NCI-H510A (cell line): ENCODE measurements at regions not wholly inside any gene's neighbourhood (a gene's known extent, or its start where the extent isn't known, plus 50 kb on each side); places are given as distances from the start of the nearest gene placed in this dataset.
"Not testable (repeated sequence)": the region's sequence is repeated elsewhere in the genome, so short reads cannot be mapped to it uniquely, and the experiment has no call there.

ENCODE experiments used
- DNase-seq: peaks from one replicate; lab custom pipeline; 2025; lab: John Stamatoyannopoulos, UW

DNA sequence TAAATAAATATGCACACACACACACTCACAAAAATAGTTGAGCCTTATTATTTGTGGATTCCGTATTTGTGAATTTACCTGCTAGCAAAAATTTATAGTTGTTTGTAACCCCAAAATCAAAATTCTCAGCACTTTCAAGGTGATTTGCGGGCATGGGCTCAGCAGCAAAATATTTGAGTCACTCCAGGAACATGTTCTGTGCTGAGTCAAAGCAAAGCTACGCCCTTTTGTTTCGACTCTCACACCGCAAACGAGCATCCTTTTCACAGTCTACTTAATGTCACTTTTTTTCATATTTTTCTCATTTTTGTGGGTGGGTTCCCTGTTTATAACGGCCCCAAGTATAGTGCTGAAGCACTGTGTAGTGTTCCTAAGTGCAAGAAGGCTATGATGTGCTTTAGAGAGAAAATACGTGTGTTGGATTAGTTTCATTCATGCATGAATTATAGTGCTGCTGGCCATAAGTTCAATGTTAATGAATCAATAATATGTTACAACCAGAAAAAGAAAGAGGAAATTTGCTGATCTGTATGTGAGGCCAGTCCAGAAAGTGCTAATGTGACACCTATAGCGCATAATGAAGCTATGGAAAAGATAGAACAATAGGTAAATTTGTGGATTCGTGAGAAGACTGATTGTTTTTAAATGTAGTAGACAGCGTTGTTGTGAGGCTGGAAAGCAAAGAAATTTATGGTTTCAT, 723.2 kb upstream of the AGA start:
- DNase-seq = no peak

DNA sequence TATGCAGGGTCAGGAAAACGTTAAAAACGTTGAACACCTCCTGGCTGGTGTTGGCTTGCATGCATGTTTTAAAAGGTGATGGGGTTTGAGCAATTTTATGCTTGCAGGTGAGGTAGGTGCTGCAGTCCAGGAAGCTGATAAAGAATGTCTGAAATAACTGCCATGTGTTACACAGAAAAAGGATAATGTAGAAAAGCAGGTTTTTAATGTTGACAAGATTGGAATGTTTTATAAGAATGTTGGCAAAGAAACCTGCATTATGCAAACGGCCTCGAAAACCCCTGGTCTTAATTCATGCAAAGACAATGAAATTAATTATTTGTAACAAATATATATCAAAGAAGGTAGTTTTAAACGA, 723.7 kb upstream of the AGA start:
- DNase-seq = no peak

DNA sequence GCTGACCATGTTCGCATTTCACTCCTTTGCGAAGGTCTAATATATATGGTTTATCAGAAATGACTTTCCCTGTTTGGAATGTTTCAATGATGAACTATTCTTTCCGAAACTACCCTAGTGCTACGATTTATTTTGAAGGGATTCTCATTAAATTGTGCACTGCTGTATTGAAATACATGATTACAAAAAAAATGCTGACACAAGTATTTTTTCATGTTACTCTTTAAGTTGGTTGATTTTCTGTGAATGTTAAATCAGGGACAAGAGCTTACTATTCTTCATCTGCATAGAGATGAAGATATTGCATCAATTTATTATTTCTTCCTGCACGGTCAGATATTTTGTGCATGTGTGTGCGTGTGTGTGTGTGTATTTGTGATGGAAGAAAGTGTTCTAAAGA, 731.5 kb upstream of the AGA start:
- DNase-seq = no peak

DNA sequence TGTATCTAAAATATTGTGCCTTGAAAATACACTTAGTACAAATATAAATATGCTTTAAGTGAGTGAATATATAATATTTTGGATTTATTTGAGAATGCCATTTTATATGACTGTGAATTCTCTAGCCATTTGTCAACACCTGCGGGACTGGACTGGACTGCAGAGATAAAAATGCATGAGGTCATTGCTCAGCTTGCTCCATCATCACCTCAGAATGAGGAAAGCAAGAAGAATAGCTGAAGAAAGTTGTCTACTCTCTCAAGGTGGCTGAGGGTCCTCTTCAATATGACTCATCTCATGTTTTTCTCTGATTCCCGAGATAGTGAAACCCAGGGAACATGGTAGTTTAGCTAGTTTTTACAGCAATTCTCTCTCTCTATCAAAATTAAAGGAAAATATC, 732.5 kb upstream of the AGA start:
- no peak for DNase-seq

DNA sequence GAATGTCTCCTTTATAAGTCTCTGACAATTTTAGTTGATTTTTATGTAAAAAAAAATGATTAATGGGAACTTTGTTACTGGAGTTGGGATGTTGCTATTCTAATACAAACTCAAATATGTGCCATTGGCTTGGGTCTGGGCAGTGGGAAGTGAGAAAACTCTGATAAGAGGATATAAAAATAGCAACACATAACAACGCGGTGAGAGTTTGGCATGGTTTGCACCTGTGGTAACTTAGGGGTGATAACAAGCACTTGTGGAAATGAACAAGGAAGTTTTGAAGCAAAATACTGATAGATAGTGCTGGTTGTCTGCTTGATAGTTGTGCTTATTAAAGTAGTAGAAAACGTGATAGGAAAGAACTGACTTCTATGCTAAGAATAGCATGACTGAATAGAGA, 743.3 kb upstream of the AGA start:
- DNase-seq = no peak

DNA sequence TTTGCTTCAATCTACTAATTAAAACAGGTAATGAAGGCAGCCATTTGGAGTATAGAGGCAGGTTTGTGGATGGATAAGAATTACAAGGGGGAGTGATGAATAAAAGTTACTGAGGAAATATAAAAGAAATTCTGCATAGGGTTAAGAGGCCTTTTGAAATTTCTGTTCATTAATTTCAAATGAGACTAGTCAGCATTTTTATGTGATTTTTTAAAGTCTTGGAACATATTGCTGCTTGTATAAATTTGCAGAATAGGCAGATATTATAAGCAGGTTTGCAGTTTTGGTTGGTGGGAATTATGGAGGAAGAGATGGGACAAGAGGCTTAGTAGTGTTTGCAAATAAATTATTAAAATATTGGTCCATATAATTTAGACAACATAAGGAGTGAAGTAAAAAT, 750.4 kb upstream of the AGA start:
- DNase-seq = no peak

DNA sequence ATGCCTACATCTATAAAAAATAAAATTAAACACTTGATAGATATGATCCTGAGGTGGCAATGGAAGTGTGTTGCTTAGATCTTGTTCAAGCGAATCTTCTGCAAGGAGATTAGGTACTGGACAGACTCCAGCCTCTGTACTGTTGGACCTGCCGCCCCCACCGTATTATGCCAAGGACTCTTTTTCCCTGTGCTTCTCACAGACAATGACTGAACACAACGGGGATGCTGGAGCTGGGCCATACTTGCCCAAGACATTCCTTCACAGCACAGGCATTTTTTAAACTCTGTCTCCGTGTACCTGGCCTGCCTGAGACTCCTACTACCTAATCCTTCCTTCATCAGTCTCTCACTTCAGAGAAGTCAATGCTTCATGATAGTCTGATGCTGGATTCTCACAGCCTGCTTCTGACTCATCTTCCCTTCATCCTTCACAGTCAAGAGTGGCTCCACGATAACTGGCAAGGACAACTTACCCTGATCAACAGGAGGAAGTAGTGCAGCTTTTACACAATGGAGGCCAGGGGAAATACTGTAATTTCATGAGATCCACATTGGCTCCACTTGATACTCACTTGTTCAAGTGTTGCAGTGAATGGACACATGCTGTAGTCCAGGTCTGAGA, 754.6 kb upstream of the AGA start:
- no peak for DNase-seq

DNA sequence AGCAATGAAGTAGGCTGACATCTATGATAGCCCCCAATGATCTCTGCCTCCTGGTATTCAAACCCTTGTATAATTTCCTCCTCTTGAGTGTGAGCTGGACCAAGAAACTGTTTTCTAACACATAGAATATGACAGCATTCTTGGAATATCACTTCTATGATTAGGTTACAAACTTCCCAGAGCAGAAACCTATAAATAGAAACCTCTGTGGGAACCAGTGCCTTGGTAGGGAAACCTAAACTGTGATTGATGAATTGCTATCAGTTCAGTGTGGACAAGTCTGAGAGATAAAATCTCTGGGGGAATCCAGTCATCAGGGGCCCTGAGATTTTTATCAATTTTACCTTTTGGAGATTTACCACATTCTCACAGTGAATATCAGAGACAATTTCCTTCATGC, 756.5 kb upstream of the AGA start:
- no peak for DNase-seq

DNA sequence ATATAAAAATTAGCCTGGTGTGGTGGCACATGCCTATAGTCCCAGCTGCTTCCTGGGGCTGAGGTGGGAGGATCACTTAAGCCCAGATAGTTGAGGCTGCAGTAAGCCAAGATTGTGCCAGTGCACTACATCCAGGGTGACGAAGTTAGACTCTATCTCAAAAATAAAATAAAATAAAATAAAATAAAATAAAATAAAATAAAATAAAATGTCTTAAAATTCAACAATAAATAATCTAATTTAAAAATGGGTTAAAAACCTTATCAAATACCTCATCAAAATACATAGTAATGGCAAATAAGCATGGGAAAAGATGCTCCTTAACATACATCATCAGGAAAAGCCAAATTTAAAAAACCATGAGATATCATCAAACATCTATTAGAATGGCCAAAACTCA, 760.2 kb upstream of the AGA start:
- no peak for DNase-seq

DNA sequence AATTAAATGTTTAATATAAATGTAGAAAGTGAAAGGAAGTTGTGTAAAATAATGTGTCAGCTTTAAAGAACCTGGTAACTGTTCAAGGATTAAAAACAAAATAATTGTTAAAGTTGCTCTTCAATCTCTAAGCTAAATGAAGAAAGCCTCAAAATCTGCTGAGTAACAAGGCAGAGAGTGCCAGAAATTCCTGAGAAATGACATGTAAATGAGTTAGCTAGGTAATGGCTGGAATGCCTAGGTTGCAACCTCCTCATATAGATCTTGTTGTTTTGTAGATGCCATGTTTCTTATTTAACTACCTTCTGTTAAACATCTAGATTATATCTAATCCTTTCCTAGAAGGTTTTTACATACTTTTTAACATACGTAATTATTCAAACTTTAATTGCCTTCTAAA, 763.6 kb upstream of the AGA start:
- DNase-seq = no peak

DNA sequence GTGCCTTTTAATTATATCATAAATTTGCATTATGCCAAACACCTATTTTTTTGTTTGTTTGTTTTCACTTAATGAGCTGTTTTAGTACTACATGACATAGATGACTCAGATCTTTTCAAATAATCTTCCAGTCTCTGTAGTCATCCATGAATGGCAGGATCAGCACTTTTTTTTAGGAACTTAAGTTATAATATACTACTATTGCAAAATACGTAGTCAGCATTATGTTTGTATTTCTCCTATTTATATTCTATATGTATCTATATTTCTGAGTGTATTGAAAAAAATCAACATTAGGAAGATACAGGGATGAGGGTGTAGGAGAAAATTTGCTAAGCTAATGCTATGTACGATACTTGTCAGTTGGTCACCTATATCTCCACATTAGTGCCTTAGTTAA, 773.1 kb upstream of the AGA start:
- no peak for DNase-seq

DNA sequence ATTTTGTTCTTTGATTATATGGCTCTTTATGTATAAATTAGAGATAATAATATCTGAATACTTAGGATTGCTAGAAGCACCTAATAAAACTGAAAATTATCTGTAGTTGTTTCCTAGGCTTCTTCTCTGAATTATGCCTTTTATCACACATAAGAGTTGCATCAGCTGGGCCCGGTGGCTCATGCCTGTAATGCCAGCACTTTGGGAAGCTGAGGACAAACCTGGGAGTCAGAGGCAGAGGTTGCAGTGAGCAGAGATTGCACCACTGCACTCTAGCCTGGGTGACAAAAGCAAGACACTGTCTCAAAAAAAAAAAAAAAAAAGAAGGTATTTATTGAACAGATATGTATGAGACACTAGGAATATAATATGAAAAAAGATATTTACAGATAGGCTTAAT, 773.5 kb upstream of the AGA start:
- no peak for DNase-seq

DNA sequence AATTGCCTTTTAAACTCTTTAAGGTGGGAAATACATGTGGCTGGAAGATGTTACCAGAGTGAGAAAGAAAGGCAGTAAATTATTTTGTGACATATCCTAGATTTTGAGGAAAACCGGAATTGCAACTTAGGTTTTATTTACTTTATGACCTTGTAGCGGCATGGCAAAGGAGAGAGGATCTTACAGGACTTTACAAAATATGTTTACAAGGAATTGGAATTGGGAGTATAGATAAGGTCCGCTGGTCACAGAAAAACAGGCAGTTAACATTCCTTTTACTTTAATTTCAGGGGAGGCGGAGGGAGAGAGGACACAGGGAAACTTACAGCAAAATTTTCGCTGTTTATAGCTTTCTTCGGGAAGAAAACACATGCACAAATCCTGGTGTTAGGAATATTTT, 784.2 kb upstream of the AGA start:
- DNase-seq = not testable (repeated sequence)

DNA sequence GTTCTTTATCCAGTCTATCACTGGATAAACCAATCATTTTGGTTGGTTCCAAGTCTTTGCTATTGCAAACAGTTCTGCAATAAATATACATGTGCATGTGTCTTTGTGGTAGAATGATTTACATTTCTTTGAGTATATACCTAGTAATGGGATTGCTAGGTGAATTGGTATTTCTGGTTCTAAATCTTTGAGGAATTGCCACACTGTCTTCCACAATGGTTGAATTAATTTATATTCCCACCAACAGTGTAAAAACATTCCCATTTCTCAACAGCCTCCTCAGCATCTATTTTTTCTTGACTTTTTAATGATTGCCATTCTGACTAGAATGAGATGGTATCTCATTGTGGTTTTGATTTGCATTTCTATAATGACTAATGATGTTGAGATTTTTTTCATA, 791.7 kb upstream of the AGA start:
- no peak for DNase-seq

DNA sequence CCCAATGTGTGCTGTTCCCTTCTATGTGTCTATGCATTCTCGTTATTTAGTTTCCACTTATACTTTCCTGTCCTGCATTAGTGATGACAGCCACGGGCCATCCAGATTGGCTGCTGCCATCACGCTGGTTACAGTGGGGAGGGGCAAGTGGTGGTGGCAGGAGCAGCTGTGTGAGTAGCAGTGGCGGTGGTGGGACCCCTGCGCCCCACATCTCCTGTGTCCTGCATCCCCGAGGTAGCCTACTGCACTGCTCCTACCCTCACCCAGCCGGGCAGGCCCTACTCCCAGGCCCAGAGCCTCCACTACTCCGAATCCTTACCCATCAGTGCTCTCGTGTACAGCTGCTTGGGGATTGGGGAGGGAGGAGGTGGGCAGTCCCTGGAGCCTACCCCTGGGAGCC, 798.7 kb upstream of the AGA start:
- DNase-seq = no peak

DNA sequence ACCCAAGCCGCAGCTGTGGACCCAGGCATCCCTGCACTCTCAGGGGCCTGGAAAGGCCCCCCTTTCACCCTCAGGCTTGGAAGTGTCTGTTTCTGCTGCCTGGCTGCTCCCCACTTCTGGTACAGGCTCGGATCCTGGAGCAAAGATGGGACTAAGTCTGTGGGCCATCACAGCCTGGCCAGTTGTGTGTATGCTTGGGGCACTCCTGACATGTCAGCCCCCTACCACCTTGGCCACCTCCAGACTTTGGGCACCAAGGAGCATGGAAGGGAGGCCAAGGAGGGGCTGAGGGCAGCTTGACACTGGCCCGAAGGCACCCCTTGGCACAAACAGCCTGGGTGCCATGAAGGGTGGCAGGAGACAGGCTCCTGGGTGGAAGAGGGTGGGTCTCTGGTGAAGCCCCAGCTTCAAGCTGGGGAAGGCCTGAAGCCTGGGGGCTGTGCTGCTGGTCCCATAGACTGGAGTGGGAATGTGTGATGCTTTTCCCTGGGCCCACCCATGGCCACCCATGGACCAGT, 799.4 kb upstream of the AGA start:
- DNase-seq = no peak

DNA sequence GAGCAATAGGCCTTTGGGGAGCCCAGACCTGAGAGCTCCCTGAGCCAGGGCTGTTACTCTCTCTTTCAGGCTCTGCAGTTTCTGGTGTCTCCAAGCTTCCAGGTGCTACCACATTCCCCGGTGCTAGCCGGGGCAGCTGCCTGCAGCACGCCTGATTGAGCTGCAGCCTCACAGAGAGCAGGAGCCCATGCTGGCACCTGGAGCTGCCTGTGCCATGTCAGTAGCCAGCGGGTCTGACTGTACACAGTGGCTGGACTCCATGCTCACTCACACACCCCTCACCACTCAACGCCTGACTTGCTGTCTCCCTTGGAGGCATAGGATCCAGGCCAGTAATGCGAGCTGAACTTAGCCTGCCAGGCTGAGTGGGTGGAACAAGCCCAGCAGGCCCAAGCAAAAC, 800.4 kb upstream of the AGA start:
- no peak for DNase-seq

DNA sequence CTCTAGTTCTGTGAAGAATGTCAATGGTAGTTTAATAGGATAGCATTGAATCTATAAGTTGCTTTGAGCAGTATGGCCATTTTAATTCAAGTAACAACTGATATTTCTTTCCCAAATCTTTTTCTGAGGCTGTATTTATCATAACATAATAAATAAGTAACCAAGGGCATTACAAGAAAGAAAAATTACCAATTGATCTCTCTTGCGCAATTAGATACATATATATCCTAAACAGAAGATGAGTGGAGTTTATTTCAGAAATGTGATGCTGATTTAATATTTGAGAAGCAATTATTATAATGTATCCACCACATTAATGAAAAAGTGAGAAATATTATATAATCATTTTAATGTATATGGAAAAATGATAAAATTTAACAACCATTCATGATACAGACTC, 802.5 kb upstream of the AGA start:
- no peak for DNase-seq

DNA sequence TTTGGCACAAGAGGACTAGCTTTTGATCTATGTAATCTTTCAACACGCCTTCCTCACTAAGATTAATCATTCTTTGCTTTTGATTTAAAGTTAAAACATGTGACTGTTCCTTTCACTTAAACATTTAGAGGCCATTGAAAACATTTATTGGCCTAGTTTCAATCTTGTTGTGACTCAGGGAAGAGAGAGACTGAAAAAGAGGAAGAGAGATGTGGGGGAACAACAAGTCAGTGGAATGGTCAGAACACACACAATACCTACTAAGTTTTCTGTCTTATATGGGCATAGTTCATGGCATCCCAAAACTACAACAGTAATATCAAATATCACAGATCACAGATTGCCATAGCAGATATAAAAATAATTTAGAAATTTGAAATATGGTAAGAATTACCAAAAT, 812.9 kb upstream of the AGA start:
- DNase-seq = no peak

DNA sequence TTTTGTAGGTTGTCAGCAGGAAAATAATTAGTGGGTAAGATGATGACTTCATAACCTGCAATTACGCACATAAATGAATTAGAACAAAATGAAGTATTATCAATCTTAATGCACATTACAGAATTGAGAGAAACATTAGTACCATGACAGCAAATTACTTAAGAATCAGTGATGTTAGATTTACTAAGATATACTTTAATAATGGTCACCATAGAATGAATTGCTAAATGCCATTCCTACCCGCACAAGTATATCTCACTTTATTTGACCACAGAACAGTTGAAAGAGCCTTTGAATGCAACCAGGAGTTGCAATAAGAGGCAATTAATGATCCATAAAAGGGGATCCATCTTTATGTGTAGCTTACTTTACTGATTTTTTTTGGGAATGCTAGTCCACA, 816.4 kb upstream of the AGA start:
- no peak for DNase-seq

DNA sequence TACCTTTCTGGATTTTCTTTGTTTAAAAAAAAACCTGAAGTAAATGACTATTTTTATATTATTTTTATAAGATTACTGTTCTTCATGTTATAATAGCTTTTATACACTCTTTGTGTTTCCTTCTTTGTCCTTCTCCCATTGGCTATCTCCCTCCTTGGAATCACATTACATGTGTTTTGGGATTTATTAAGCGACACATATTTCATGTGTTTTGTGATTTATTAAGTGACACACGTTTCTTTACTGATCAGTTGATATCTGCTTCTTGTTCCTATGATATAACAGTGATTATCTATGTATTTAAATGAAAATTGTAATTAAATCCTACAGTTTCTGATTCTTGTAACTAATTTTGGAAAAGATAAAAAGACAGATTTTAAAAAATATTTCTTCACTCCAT, 817.3 kb upstream of the AGA start:
- DNase-seq = no peak

DNA sequence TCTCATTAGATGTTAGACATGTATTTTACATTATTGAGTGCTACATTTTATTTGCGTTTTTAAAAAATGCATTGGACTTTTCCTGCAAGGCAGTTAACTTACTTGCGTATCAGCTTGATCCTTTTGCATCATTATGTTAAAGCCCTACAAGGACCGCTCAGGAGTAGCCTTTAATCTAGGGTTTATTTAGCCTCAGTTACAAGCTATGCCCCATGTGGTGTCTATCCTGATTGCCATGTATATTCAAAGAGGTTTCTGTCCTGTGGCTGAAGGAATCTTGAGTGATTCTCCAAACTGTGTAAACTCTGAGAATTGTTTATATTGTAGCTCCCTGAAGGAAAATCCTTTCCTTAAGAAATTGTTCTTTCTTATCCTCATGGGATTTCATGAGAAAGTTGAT, 821.8 kb upstream of the AGA start:
- DNase-seq = no peak

DNA sequence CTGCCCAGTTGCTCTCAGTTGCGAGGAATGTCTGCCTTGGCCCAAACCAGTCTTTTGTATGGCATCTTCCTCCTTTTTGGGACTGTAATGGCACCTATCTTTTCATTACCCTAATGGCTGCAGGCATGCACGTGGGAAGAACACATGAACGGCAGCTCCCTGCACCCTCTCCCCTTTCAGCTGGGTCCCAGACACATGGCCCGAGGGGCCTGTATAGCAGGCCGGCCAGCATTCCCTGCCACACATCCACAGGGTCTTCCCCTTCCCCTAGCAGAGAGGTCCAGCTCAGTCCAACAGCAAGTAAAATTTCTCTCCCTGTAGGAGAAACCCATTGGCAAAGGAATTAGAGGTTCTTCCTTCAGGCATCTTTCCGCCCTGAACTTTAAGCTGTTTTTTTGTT, 829.1 kb upstream of the AGA start:
- no peak for DNase-seq

DNA sequence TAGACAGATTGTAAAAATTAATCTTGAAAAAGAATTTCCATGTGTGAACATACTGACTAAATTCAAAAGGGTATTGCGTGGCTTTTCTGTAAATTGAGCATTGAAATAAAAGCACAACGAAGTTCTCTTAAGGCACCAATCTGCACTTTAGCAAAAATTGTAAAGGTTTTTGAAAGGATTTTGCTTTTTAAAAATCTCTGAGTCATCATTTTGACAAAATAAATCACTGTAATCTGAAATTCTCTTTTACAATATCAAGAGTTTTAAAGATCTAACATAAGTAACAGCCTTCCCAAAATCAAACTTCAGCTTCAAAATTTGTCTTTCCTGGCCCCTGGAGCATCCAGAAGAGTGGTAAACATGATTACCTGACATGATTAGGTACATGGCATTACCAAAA, 830.9 kb upstream of the AGA start:
- no peak for DNase-seq
